GM10847 (cell line): ENCODE measurements at regions not wholly inside any gene's neighbourhood (a gene's known extent, or its start where the extent isn't known, plus 50 kb on each side); places are given as distances from the start of the nearest gene placed in this dataset.

Experiments used
- POLR2A ChIP-seq: IDR thresholded peaks from 2 replicates; pipeline ENCODE4 v1.6.1; 2011; ENCODE audit not compliant: insufficient read length; ENCODE audit errors: extremely low read depth

GRCh38 chr10:88209231-88209630 lies 345.8 kb downstream of the PTEN start:
- no peak for TF ChIP-seq POLR2A

- no peak for TF ChIP-seq POLR2A
These were observed 346.6 kb downstream of the PTEN start for GRCh38 chr10:88209837-88210561.

GRCh38 chr10:88211230-88211629 lies 347.8 kb downstream of the PTEN start:
- no peak for TF ChIP-seq POLR2A

- TF ChIP-seq POLR2A, result no peak
These were observed 348.6 kb downstream of the PTEN start for GRCh38 chr10:88212069-88212468.

GRCh38 chr10:88213065-88213605 lies 349.7 kb downstream of the PTEN start:
- TF ChIP-seq POLR2A, result no peak

- TF ChIP-seq POLR2A, result no peak
These were observed 353.6 kb downstream of the PTEN start for GRCh38 chr10:88216976-88217375.

GRCh38 chr10:88218362-88218761 lies 354.9 kb downstream of the PTEN start:
- no peak for TF ChIP-seq POLR2A

- no peak for TF ChIP-seq POLR2A
These were observed 356.3 kb downstream of the PTEN start for GRCh38 chr10:88219753-88220152.

GRCh38 chr10:88221010-88221973 lies 357.9 kb downstream of the PTEN start:
- no peak for TF ChIP-seq POLR2A

GRCh38 chr10:88222881-88223280 lies 359.5 kb downstream of the PTEN start:
- no peak for TF ChIP-seq POLR2A
